ENCODE measurements at regions not wholly inside any gene's neighbourhood (a gene's known extent, or its start where the extent isn't known, plus 50 kb on each side); places are given as distances from the start of the nearest gene placed in this dataset.

- H3K36me3 ChIP-seq (ENCODE audit: control insufficient read depth in 2 of 4, insufficient read depth in 4 of 4, low read length in 3 of 4), result no peaks in the 10 kb centered on the region
- FAIRE-seq, result no peak
These were observed 570.5 kb upstream of the SEMA3D start for GRCh38 chr7:85757348-85757747.

More at GRCh38 chr7:85757348-85757747, 570.5 kb upstream of the SEMA3D start:
- no peak overlapping the region for H3K4me3 ChIP-seq (ENCODE audit: extremely low read depth in 1 of 4, insufficient read depth in 2 of 4, low read depth in 3 of 4, low read length in 4 of 4)
- no peak overlapping the region for H2AFZ ChIP-seq (ENCODE audit: low read length)
- no peak overlapping the region for H2BK5ac ChIP-seq (ENCODE audit: low read depth, low read length)
- H3K23ac ChIP-seq (ENCODE audit: insufficient read length), result no peak overlapping the region
- H2BK12ac ChIP-seq (ENCODE audit: low read depth, low read length), result no peak overlapping the region
- no peak overlapping the region for H4K5ac ChIP-seq (ENCODE audit: insufficient read length, low read depth, low read length)
- no peak overlapping the region for H3K14ac ChIP-seq (ENCODE audit: insufficient read length)
- H3K23me2 ChIP-seq (ENCODE audit: low read depth, low read length), result no peaks in the 10 kb centered on the region
- CTCF ChIA-PET (ENCODE audit: partially characterized antibody), result no interaction called here
- H4K20me1 ChIP-seq (replicated peaks in 1 of 2; ENCODE audit: control insufficient read depth in 1 of 2, insufficient read depth in 2 of 2, low read length in 2 of 2), result no peaks in the 10 kb centered on the region
- H3K9ac ChIP-seq (replicated peaks in 1 of 4; ENCODE audit: extremely low read depth in 1 of 4, low read depth in 3 of 4, low read length in 3 of 4), result no peak overlapping the region
- H3K27me3 ChIP-seq (replicated peaks in 1 of 4; ENCODE audit: control insufficient read depth in 3 of 4, extremely low read depth in 1 of 4, insufficient read depth in 3 of 4, low read length in 3 of 4), result peaks cover 0 to 3% (median under 1%) of the 10 kb centered on the region in 4 experiments; a peak in 1 of 7 replicates
- H4K91ac ChIP-seq (replicated peaks; ENCODE audit: insufficient read length, low read length), result no peak overlapping the region
- H2BK15ac ChIP-seq (ENCODE audit: low read length), result no peak overlapping the region
- no peak for DNase-seq (ENCODE audit: low read depth in 1 of 2, low spot score in 2 of 2)
- no peak overlapping the region for H3K27ac ChIP-seq (ENCODE audit: low read depth, low read length)
- H3K4me1 ChIP-seq (replicated peaks in 1 of 4; ENCODE audit: control insufficient read depth in 3 of 4, insufficient read depth in 4 of 4, low read length in 3 of 4), result no peaks in the 10 kb centered on the region
- H3K4ac ChIP-seq (replicated peaks; ENCODE audit: insufficient read length, low read depth, low read length), result no peak overlapping the region
- no peaks in the 10 kb centered on the region for H3K79me2 ChIP-seq (ENCODE audit: control insufficient read depth in 1 of 2, insufficient read depth in 2 of 2, low read length in 2 of 2)
- H3K56ac ChIP-seq (replicated peaks; ENCODE audit: insufficient read length, low read depth, low read length), result no peak overlapping the region
- WGBS, 2 experiments (ENCODE audit: extremely low coverage in 1 of 2, insufficient coverage in 1 of 2, insufficient read length in 1 of 2, insufficient replicate concordance in 2 of 2, low coverage in 1 of 2, low lambda C conversion rate in 2 of 2, missing lambda C conversion rate in 1 of 2), result 93% methylated on average over 1 of the region's 1 CpG; no CpG with 5 or more reads in 1 of the 2 experiments
- no peak overlapping the region for H2AK5ac ChIP-seq (ENCODE audit: low read depth, low read length)
- H2BK20ac ChIP-seq (ENCODE audit: low read length), result no peak overlapping the region
- POLR2A ChIA-PET (ENCODE audit: partially characterized antibody), result no interaction called here
- no peak overlapping the region for H4K8ac ChIP-seq (ENCODE audit: extremely low read depth, insufficient read depth, low read length)
- no peak for TF ChIP-seq KDM1A (IDR thresholded peaks at IDR 0.05; ENCODE audit: borderline replicate concordance, low read length)
- H3K18ac ChIP-seq (ENCODE audit: extremely low read depth, low read length), result no peak overlapping the region
- H3K4me2 ChIP-seq (ENCODE audit: insufficient read depth in 1 of 2, low read depth in 2 of 2, low read length in 2 of 2), result no peak overlapping the region
- no peaks in the 10 kb centered on the region for H3K9me3 ChIP-seq (ENCODE audit: insufficient read depth in 2 of 2, low read depth in 1 of 2, low read length in 1 of 2)
- H3K79me1 ChIP-seq (ENCODE audit: low read depth, low read length), result no peaks in the 10 kb centered on the region
- no peak overlapping the region for H2BK120ac ChIP-seq (replicated peaks; ENCODE audit: low read depth, low read length)

Data from H1 (cell line).